Thoracic aorta (tissue), 2 donors: ENCODE measurements at regions not wholly inside any gene's neighbourhood (a gene's known extent, or its start where the extent isn't known, plus 50 kb on each side); places are given as distances from the start of the nearest gene placed in this dataset.

Experiments
- ATAC-seq: fragments of 150-250 bp; one replicate; pipeline ENCODE4 v1.8.0; 2017; ENCODE audit warnings: low read depth; ENCODE audit not compliant: insufficient number of reproducible peaks, low FRiP score
- DNase-seq: peaks from one replicate; pipeline ENCODE4 v3.0.0-alpha.2; 2020; ENCODE audit warnings: low spot score
- H3K27ac ChIP-seq, 2 donors: fragments of 200-600 bp; sonication (generic); 1 replicate in 1 of 2; 2 replicates in 1 of 2; pipeline ENCODE4 v1.5.1; 2016; ENCODE audit warnings: mild to moderate bottlenecking in 2 of 2, moderate library complexity in 2 of 2
- H3K27me3 ChIP-seq: fragments of 200-600 bp; sonication (generic); replicated peaks from 2 replicates; pipeline ENCODE4 v1.6.0; 2016; ENCODE audit warnings: mild to moderate bottlenecking; ENCODE audit not compliant: insufficient read depth
- H3K36me3 ChIP-seq: fragments of 200-600 bp; sonication (generic); one replicate; pipeline ENCODE4 v1.5.1; 2016
- H3K4me1 ChIP-seq, 2 donors: fragments of 200-600 bp; sonication (generic); 1 replicate in 1 of 2; 2 replicates in 1 of 2; pipeline versions ENCODE4 v1.5.1 to v1.6.0; 2016; ENCODE audit warnings: low read depth in 2 of 2, mild to moderate bottlenecking in 1 of 2; ENCODE audit not compliant: control insufficient read depth in 1 of 2
- H3K4me3 ChIP-seq: fragments of 200-600 bp; sonication (generic); 2 replicates; pipeline ENCODE4 v1.5.1; 2016; ENCODE audit warnings: mild to moderate bottlenecking
- H3K9me3 ChIP-seq: fragments of 200-600 bp; sonication (generic); 2 replicates; pipeline ENCODE4 v1.5.1; 2016
- CTCF ChIP-seq: fragments of 200-600 bp; sonication (generic); IDR thresholded peaks from one replicate; pipeline ENCODE4 v1.5.1; 2019; ENCODE audit warnings: antibody characterized with exemption

- H3K36me3 ChIP-seq: no peaks in the 10 kb centered on the region
- no peaks in the 10 kb centered on the region for H3K27me3 ChIP-seq
- no peaks in the 10 kb centered on the region for H3K9me3 ChIP-seq
- no peaks in the 10 kb centered on the region for H3K4me1 ChIP-seq
- TF ChIP-seq CTCF: no peak
- ATAC-seq (no peak), DNase-seq (no peak)
- no peak overlapping the region for H3K4me3 ChIP-seq
- no peak overlapping the region for H3K27ac ChIP-seq
These were observed 173.6 kb upstream of the TCF21 start for GRCh38 chr6:133715270-133715669.

- DNase-seq (no peak), ATAC-seq (no peak)
- no peak for TF ChIP-seq CTCF
- Histone ChIP-seq H3K4me1 (no peaks in the 10 kb centered on the region), H3K4me3 (no peak overlapping the region), H3K36me3 (no peaks in the 10 kb centered on the region), H3K27ac (no peak overlapping the region), H3K27me3 (no peaks in the 10 kb centered on the region), H3K9me3 (peaks cover 3% of the 10 kb centered on the region)
These were observed 164.2 kb upstream of the TCF21 start for GRCh38 chr6:133724726-133725125.

GRCh38 chr6:133726188-133726587 is 162.7 kb upstream of the TCF21 start:
- H3K27ac ChIP-seq: no peak overlapping the region
- no peak for ATAC-seq
- H3K36me3 ChIP-seq: no peaks in the 10 kb centered on the region
- H3K27me3 ChIP-seq: no peaks in the 10 kb centered on the region
- no peak for DNase-seq
- peaks cover 3% of the 10 kb centered on the region for H3K9me3 ChIP-seq
- no peak for TF ChIP-seq CTCF
- no peak overlapping the region for H3K4me3 ChIP-seq
- H3K4me1 ChIP-seq: no peaks in the 10 kb centered on the region

- ATAC-seq: no peak
- no peaks in the 10 kb centered on the region for H3K36me3 ChIP-seq
- no peaks in the 10 kb centered on the region for H3K4me1 ChIP-seq
- no peak overlapping the region for H3K27ac ChIP-seq
- no peak for DNase-seq
- H3K4me3 ChIP-seq: no peak overlapping the region
- peaks cover 3% of the 10 kb centered on the region for H3K9me3 ChIP-seq
- H3K27me3 ChIP-seq: no peaks in the 10 kb centered on the region
- TF ChIP-seq CTCF: no peak
These were observed 158.0 kb upstream of the TCF21 start for GRCh38 chr6:133730881-133731280.

GRCh38 chr6:133740218-133740617 is 148.7 kb upstream of the TCF21 start:
- Histone ChIP-seq H3K27ac (no peak overlapping the region), H3K4me1 (peaks cover 0 to 3% of the 10 kb centered on the region in 2 donors), H3K36me3 (no peaks in the 10 kb centered on the region), H3K4me3 (no peak overlapping the region), H3K27me3 (no peaks in the 10 kb centered on the region), H3K9me3 (no peaks in the 10 kb centered on the region)
- ATAC-seq (no peak), DNase-seq (no peak)
- TF ChIP-seq CTCF: no peak
